HepG2 (cell line): ENCODE measurements at regions not wholly inside any gene's neighbourhood (a gene's known extent, or its start where the extent isn't known, plus 50 kb on each side); places are given as distances from the start of the nearest gene placed in this dataset.

Source experiments
- ATAC-seq: fragments of 200-7000 bp; cut with Tn5 transposase; 3 replicates; pipeline ENCODE4 v1.9.1; 2020; ENCODE audit warnings: mild to moderate bottlenecking, moderate library complexity
- BruUV-seq: library from RNA; stranded (reverse); fragments of 400-500 nt; replicated peaks from 2 replicates; lab custom pipeline; 2021; lab: Mats Ljungman, UMichigan
- CTCF ChIA-PET: fragments of 300-600 bp; formaldehyde crosslinking; extraction: SDS; loops from one replicate; lab custom pipeline; 2021; ENCODE audit warnings: low total read pairs, inconsistent platforms, low intra/inter-chr PET ratio; lab: Yijun Ruan, JAX
- POLR2A ChIA-PET: fragments of 350-600 bp; sonication (Branson Sonifier 250); formaldehyde crosslinking; loops from one replicate; lab custom pipeline; 2020; ENCODE audit warnings: antibody characterized with exemption, inconsistent platforms; lab: Yijun Ruan, JAX
- DNase-seq: peaks from one replicate; pipeline ENCODE4 v3.0.0-alpha.2; 2015; ENCODE audit warnings: low spot score
- FAIRE-seq: peaks from 3 replicates; lab custom pipeline; 2011; peaks lifted over from hg19 to GRCh38; lab: Jason Lieb, UNC
- H2AFZ ChIP-seq: one replicate; pipeline ENCODE4 v1.6.1; 2011; ENCODE audit warnings: low read length, inconsistent platforms
- H3K27ac ChIP-seq: fragments of 300-600 bp; 3 replicates; pipeline ENCODE4 v1.8.0; 2011; ENCODE audit warnings: mixed run types, mild to moderate bottlenecking, mixed read lengths, low read length, inconsistent platforms; ENCODE audit not compliant: insufficient read depth; ENCODE audit errors: extremely low read length
- H3K27me3 ChIP-seq, 2 experiments: fragments of 200-600 bp in 1 of 2; 2 replicates in 1 of 2; 3 replicates in 1 of 2; pipeline versions ENCODE4 v1.6.0 to v1.8.0; 2011; ENCODE audit warnings: low read length in 2 of 2, mild to moderate bottlenecking in 2 of 2, moderate library complexity in 2 of 2, inconsistent platforms in 1 of 2; ENCODE audit not compliant: insufficient read depth in 2 of 2, control insufficient read depth in 1 of 2
- H3K36me3 ChIP-seq, 2 experiments: fragments of 200-600 bp in 1 of 2; replicated peaks in 1 of 2; 2 replicates in 1 of 2; 3 replicates in 1 of 2; pipeline versions ENCODE4 v1.5.1 to v1.8.0; 2011; ENCODE audit warnings: low read length in 2 of 2, inconsistent platforms in 1 of 2; ENCODE audit not compliant: insufficient read depth in 2 of 2, control insufficient read depth in 1 of 2
- H3K4me1 ChIP-seq: 2 replicates; pipeline ENCODE4 v1.5.1; 2012; ENCODE audit warnings: low read length, inconsistent platforms; ENCODE audit not compliant: insufficient read depth
- H3K4me2 ChIP-seq: 2 replicates; pipeline ENCODE4 v1.6.0; 2011; ENCODE audit warnings: low read depth, low read length, inconsistent platforms
- H3K4me3 ChIP-seq, 3 experiments: fragments of 200-600 bp in 1 of 3; sonication (generic), shearing (Covaris generic) in 1 of 3; replicated peaks in 1 of 3; 2 replicates each; pipeline ENCODE4 v1.5.1; 2011 to 2016; ENCODE audit warnings: low read length in 3 of 3, inconsistent platforms in 2 of 3, low read depth in 2 of 3, mild to moderate bottlenecking in 2 of 3, control low read depth in 1 of 3, mixed read lengths in 1 of 3; ENCODE audit not compliant: insufficient read depth in 1 of 3
- H3K79me2 ChIP-seq: one replicate; pipeline ENCODE4 v1.6.1; 2011; ENCODE audit warnings: low read length, inconsistent platforms; ENCODE audit not compliant: insufficient read depth
- H3K9ac ChIP-seq: 2 replicates; pipeline ENCODE4 v1.6.0; 2011; ENCODE audit warnings: mild to moderate bottlenecking, low read depth, low read length, inconsistent platforms; ENCODE audit not compliant: insufficient read depth
- H3K9me3 ChIP-seq: 2 replicates; pipeline ENCODE4 v1.5.1; 2012; ENCODE audit warnings: mild to moderate bottlenecking, low read length
- H4K20me1 ChIP-seq: 2 replicates; pipeline ENCODE4 v1.6.0; 2011; ENCODE audit warnings: inconsistent platforms, mild to moderate bottlenecking, low read length, moderate library complexity; ENCODE audit not compliant: insufficient read depth
- ERF ChIP-seq: IDR thresholded peaks from 2 replicates; pipeline ENCODE4 v1.6.1; 2018; ENCODE audit warnings: missing biosample characterization, missing genetic modification reagents
- ETS1 ChIP-seq: sonication (generic); formaldehyde crosslinking; IDR thresholded peaks from 2 replicates; pipeline ENCODE4 v1.4.0; 2020; ENCODE audit warnings: missing genetic modification reagents
- RBFOX2 ChIP-seq: fragments of 200-400 bp; formaldehyde crosslinking; IDR thresholded peaks from 2 replicates; pipeline ENCODE4 v1.6.1; 2017; ENCODE audit warnings: low read depth, mild to moderate bottlenecking, low read length
- YEATS4 ChIP-seq: sonication (generic); formaldehyde crosslinking; IDR thresholded peaks from 2 replicates; pipeline ENCODE4 v1.4.0; 2020; ENCODE audit warnings: missing genetic modification reagents, borderline replicate concordance
- ZNF274 ChIP-seq: sonication (generic); formaldehyde crosslinking; IDR thresholded peaks from 2 replicates; pipeline ENCODE4 v1.5.1; 2020; ENCODE audit warnings: mild to moderate bottlenecking, missing genetic modification reagents
- ZNF335 ChIP-seq: sonication (generic); formaldehyde crosslinking; IDR thresholded peaks from 2 replicates; pipeline ENCODE4 v1.4.0; 2020; ENCODE audit warnings: missing genetic modification reagents
- ZNF431 ChIP-seq: sonication (generic); formaldehyde crosslinking; IDR thresholded peaks from 2 replicates; pipeline ENCODE4 v1.9.0; 2022; ENCODE audit warnings: missing genetic modification reagents, low read depth, mild to moderate bottlenecking, borderline replicate concordance
- ZSCAN20 ChIP-seq: sonication (generic); formaldehyde crosslinking; IDR thresholded peaks from 2 replicates; pipeline ENCODE4 v1.4.0; 2020; ENCODE audit warnings: missing genetic modification reagents, mild to moderate bottlenecking, borderline replicate concordance
- WGBS: methylation state at CpG from one replicate; pipeline ENCODE4 v1.1.6; 2017; ENCODE audit warnings: low lambda C conversion rate; 5-methylcytosine and 5-hydroxymethylcytosine counted together
- in situ Hi-C: cut with HindIII; loops from 2 replicates; pipeline ENCODE4 v1.10.0; 2017; ENCODE audit warnings: low pct_unique_long_range_greater_than_20kb; ENCODE audit not compliant: extremely low pct_ligation_motif_present
- intact Hi-C: fragments of 100-400 bp; cut with micrococcal nuclease; formaldehyde crosslinking; loops from one replicate; pipeline ENCODE4 v1.10.0; 2022; ENCODE audit not compliant: unreplicated experiment
- TF ChIP-seq, protein P1 (sequence below): IDR thresholded peaks from 2 replicates; pipeline ENCODE4 v1.6.1; 2016; ENCODE audit warnings: low read depth

- WGBS: 8% methylated on average over 2 of the region's 2 CpGs
- TF ChIP-seq ZNF431 (CRISPR knock-in tag) (no peak), ZNF274 (CRISPR knock-in tag) (no peak), ERF (CRISPR knock-in tag) (no peak), ETS1 (no peak), ZSCAN20 (no peak), RBFOX2 (no peak), ZNF335 (CRISPR knock-in tag) (no peak), YEATS4 (no peak)
- TF ChIP-seq, protein P1, sequence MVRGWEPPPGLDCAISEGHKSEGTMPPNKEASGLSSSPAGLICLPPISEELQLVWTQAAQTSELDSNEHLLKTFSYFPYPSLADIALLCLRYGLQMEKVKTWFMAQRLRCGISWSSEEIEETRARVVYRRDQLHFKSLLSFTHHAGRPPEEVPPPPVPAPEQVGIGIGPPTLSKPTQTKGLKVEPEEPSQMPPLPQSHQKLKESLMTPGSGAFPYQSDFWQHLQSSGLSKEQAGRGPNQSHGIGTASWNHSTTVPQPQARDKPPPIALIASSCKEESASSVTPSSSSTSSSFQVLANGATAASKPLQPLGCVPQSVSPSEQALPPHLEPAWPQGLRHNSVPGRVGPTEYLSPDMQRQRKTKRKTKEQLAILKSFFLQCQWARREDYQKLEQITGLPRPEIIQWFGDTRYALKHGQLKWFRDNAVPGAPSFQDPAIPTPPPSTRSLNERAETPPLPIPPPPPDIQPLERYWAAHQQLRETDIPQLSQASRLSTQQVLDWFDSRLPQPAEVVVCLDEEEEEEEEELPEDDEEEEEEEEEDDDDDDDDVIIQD (CRISPR knock-in tag): no peak
- CTCF ChIA-PET: no interaction called here
- H3K36me3 ChIP-seq: no peaks in the 10 kb centered on the region
- BruUV-seq: no TSS peak
- DNase-seq: no peak
- no peaks in the 10 kb centered on the region for H4K20me1 ChIP-seq
- H3K27ac ChIP-seq: no peak overlapping the region
- H3K9ac ChIP-seq: no peak overlapping the region
- POLR2A ChIA-PET: no interaction called here
- in situ Hi-C loops (no loop called here), intact Hi-C loops (no loop called here)
- no peak overlapping the region for H2AFZ ChIP-seq
- no peaks in the 10 kb centered on the region for H3K4me1 ChIP-seq
- H3K27me3 ChIP-seq: no peaks in the 10 kb centered on the region
- no peaks in the 10 kb centered on the region for H3K79me2 ChIP-seq
- H3K4me2 ChIP-seq: no peak overlapping the region
- FAIRE-seq: no peak
- ATAC-seq: no peak
- peaks cover 98% of the 10 kb centered on the region for H3K9me3 ChIP-seq
- no peak overlapping the region for H3K4me3 ChIP-seq
Observed at GRCh38 chr9:118618849-118619248, 750.4 kb downstream of the BRINP1 start.
